ENCODE measurements at regions not wholly inside any gene's neighbourhood (a gene's known extent, or its start where the extent isn't known, plus 50 kb on each side); places are given as distances from the start of the nearest gene placed in this dataset.

DNA sequence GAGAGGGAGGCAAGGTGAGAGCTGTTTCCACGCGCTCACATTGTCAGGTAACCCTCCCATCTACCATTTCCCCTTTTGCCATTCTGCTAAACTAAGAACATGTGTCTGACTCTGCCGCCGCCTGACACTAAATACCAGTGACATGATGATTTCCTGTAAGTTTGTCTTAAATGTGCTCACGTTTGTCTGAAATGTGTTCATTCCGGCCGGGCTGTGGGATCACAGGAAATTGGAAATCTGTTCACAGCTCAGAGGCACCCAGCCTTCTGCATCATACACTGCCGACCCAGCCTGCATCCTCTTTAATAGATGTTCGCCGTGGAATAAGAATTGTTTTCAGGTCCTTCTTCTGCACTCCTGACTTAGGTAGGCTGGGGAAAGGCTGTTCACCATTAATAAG lies 336.2 kb upstream of the PPARGC1A start:
- H3K4me3 ChIP-seq (ENCODE audit: low read length): no peak overlapping the region
- H3K36me3 ChIP-seq (ENCODE audit: control insufficient read depth, insufficient read depth, low read length): no peaks in the 10 kb centered on the region
- H3K36me3 Mint-ChIP-seq: no peaks in the 10 kb centered on the region
- no peaks in the 10 kb centered on the region for H3K27me3 Mint-ChIP-seq (ENCODE audit: low read depth in 2 of 2)
- no peaks in the 10 kb centered on the region for H3K4me1 Mint-ChIP-seq
- H3K4me3 Mint-ChIP-seq: no peak overlapping the region
- ATAC-seq (no peak), DNase-seq (no peak)
- TF ChIP-seq, protein P1, sequence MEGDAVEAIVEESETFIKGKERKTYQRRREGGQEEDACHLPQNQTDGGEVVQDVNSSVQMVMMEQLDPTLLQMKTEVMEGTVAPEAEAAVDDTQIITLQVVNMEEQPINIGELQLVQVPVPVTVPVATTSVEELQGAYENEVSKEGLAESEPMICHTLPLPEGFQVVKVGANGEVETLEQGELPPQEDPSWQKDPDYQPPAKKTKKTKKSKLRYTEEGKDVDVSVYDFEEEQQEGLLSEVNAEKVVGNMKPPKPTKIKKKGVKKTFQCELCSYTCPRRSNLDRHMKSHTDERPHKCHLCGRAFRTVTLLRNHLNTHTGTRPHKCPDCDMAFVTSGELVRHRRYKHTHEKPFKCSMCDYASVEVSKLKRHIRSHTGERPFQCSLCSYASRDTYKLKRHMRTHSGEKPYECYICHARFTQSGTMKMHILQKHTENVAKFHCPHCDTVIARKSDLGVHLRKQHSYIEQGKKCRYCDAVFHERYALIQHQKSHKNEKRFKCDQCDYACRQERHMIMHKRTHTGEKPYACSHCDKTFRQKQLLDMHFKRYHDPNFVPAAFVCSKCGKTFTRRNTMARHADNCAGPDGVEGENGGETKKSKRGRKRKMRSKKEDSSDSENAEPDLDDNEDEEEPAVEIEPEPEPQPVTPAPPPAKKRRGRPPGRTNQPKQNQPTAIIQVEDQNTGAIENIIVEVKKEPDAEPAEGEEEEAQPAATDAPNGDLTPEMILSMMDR (IDR thresholded peaks at IDR 0.05): no peak
- H3K27ac Mint-ChIP-seq: no peak overlapping the region
- peaks cover 10 to 12% of the 10 kb centered on the region in 2 donors for H3K9me3 Mint-ChIP-seq
- intact Hi-C loops (cut with micrococcal nuclease): no loop called here
- H3K4me1 ChIP-seq (ENCODE audit: control insufficient read depth, insufficient read depth, low read length): no peaks in the 10 kb centered on the region
- H3K27ac ChIP-seq (ENCODE audit: low read length): no peak overlapping the region
- H3K27me3 ChIP-seq (ENCODE audit: control insufficient read depth, insufficient read depth, low read length): no peaks in the 10 kb centered on the region
- WGBS (ENCODE audit: insufficient coverage): 64% methylated on average over 8 of the region's 10 CpGs
- peaks cover 2% of the 10 kb centered on the region for H3K9me3 ChIP-seq (ENCODE audit: control insufficient read depth, insufficient read depth, low read length)

DNA sequence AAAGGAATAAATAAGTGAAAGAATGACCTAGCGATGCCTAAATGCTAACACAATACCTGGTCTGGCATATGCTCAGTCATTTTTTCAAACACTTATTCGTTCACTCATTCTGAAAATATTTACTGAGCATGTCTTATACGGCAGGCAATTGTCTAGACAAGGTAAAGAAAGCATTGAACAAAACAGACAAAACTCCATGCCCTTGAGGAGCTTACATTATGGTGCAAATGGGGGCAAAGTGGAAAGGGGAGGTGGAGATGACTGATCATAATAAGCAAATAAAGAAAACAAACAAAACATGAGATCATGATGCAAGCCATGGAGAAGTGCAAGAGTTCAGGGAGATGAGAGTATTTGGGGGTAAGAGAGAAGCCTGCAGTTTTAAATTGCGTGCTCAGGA lies 334.6 kb upstream of the PPARGC1A start:
- no peak overlapping the region for H3K27ac ChIP-seq (ENCODE audit: low read length)
- 86% methylated on average over 4 of the region's 4 CpGs for WGBS (ENCODE audit: insufficient coverage)
- ATAC-seq: no peak
- Mint-ChIP-seq H3K9me3 (peaks cover 8 to 10% of the 10 kb centered on the region in 2 donors), H3K27me3 (ENCODE audit: low read depth in 2 of 2) (no peaks in the 10 kb centered on the region), H3K4me1 (no peaks in the 10 kb centered on the region), H3K4me3 (no peak overlapping the region), H3K36me3 (no peaks in the 10 kb centered on the region), H3K27ac (no peak overlapping the region)
- no peak for DNase-seq
- no peaks in the 10 kb centered on the region for H3K9me3 ChIP-seq (ENCODE audit: control insufficient read depth, insufficient read depth, low read length)
- H3K4me3 ChIP-seq (ENCODE audit: low read length): no peak overlapping the region
- intact Hi-C loops (cut with micrococcal nuclease): no loop called here
- no peaks in the 10 kb centered on the region for H3K4me1 ChIP-seq (ENCODE audit: control insufficient read depth, insufficient read depth, low read length)
- TF ChIP-seq, protein P1 (IDR thresholded peaks at IDR 0.05): no peak
- H3K36me3 ChIP-seq (ENCODE audit: control insufficient read depth, insufficient read depth, low read length): no peaks in the 10 kb centered on the region
- H3K27me3 ChIP-seq (ENCODE audit: control insufficient read depth, insufficient read depth, low read length): no peaks in the 10 kb centered on the region

DNA sequence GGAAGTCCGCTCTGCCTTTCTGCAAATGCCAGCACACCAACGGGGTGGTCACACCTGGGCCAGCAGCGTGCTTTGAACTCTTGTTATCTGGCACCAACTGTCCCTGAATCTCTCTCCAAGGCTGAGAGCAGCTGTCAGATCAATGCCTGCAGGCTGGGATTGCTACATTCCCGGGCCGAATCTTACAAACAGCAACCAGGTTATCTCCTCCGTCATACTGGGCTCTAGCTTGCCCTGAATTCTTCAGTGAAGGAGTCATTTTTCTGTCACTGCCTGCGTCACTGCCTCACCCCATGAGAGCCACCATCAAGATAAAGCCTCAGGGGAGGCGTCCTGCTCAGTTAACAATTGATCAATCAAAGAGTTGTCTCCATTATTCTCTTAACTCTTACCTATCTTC lies 329.4 kb upstream of the PPARGC1A start:
- Mint-ChIP-seq H3K4me1 (no peaks in the 10 kb centered on the region), H3K27ac (no peak overlapping the region), H3K36me3 (no peaks in the 10 kb centered on the region), H3K9me3 (peaks cover 4 to 6% of the 10 kb centered on the region in 2 donors), H3K27me3 (ENCODE audit: low read depth in 2 of 2) (no peaks in the 10 kb centered on the region), H3K4me3 (no peak overlapping the region)
- H3K4me1 ChIP-seq (ENCODE audit: control insufficient read depth, insufficient read depth, low read length): no peaks in the 10 kb centered on the region
- no peaks in the 10 kb centered on the region for H3K27me3 ChIP-seq (ENCODE audit: control insufficient read depth, insufficient read depth, low read length)
- TF ChIP-seq, protein P1 (IDR thresholded peaks at IDR 0.05): no peak
- H3K4me3 ChIP-seq (ENCODE audit: low read length): no peak overlapping the region
- DNase-seq: no peak
- intact Hi-C loops (cut with micrococcal nuclease): no loop called here
- no peaks in the 10 kb centered on the region for H3K36me3 ChIP-seq (ENCODE audit: control insufficient read depth, insufficient read depth, low read length)
- H3K9me3 ChIP-seq (ENCODE audit: control insufficient read depth, insufficient read depth, low read length): no peaks in the 10 kb centered on the region
- no peak overlapping the region for H3K27ac ChIP-seq (ENCODE audit: low read length)
- ATAC-seq: no peak
- WGBS (ENCODE audit: insufficient coverage): 71% methylated on average over 8 of the region's 8 CpGs

DNA sequence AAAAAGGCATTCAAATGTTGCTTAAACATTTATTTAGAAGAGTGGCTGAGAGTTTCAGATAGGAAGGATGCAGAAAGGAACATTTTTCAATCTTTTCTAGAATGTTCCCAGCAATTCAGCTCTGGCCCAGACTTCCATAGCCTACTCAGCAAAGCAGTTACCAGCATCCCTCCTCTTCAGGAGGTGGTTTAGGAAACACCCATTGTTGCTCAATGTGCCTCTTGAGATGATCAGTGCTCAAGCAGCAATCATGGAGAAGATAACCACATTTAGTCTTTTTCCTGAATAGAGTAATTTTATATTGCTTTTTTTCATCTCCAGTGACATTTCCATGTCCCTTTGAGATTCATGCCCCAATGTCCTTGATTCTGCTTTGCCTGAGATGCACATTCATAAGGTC lies 328.7 kb upstream of the PPARGC1A start:
- Histone ChIP-seq H3K4me3 (ENCODE audit: low read length) (no peak overlapping the region), H3K4me1 (ENCODE audit: control insufficient read depth, insufficient read depth, low read length) (no peaks in the 10 kb centered on the region), H3K27me3 (ENCODE audit: control insufficient read depth, insufficient read depth, low read length) (no peaks in the 10 kb centered on the region), H3K36me3 (ENCODE audit: control insufficient read depth, insufficient read depth, low read length) (no peaks in the 10 kb centered on the region), H3K27ac (ENCODE audit: low read length) (no peak overlapping the region), H3K9me3 (ENCODE audit: control insufficient read depth, insufficient read depth, low read length) (no peaks in the 10 kb centered on the region)
- Mint-ChIP-seq H3K4me3 (no peak overlapping the region), H3K4me1 (no peaks in the 10 kb centered on the region), H3K36me3 (no peaks in the 10 kb centered on the region), H3K27me3 (ENCODE audit: low read depth in 2 of 2) (no peaks in the 10 kb centered on the region), H3K27ac (no peak overlapping the region), H3K9me3 (peaks cover 2 to 8% of the 10 kb centered on the region in 2 donors)
- no peak for ATAC-seq
- TF ChIP-seq, protein P1 (IDR thresholded peaks at IDR 0.05): no peak
- intact Hi-C loops (cut with micrococcal nuclease): no loop called here
- DNase-seq: no peak
